ENCODE measurements at regions not wholly inside any gene's neighbourhood (a gene's known extent, or its start where the extent isn't known, plus 50 kb on each side); places are given as distances from the start of the nearest gene placed in this dataset.
"Not testable (repeated sequence)": the region's sequence is repeated elsewhere in the genome, so short reads cannot be mapped to it uniquely, and the experiment has no call there.

DNA sequence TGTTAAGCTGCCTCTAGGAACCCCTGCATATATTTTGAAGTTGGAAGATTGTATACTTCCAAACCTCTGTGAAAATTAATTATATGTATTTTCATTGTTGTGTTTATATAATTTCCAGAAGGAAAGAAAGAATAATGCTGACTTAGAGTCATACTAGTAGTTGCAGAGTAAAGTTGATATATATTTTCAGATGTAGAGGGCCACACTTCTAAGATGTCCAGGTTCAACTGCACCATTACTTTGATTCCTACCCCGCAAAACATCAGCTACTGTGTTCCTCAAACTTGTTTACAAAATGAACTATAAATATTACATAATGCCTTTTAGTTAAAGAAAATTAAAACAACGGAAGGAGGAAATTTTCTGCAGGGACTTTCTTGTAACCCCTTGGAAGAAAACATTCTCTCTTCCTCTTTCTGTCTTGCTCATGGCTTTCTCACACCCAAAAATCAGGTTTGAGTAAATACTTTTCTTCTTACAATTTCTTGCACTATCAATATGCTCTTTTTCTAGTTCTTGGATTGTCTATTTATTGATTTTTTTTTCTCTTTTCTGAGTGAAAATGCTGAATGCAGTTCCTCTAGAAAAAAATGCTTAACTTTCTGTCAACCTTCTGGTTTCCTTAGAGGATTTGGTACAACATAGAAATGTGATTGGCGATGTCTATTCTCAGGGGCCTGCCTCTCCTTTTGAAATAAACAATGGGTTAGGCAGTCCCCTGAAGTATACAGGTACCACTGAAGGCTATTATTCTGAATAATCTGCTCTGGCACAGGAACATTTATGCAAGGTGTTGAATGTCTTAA, 867.8 kb downstream of the TTLL7 start:
- no peak for DNase-seq (ENCODE audit: low spot score)

DNA sequence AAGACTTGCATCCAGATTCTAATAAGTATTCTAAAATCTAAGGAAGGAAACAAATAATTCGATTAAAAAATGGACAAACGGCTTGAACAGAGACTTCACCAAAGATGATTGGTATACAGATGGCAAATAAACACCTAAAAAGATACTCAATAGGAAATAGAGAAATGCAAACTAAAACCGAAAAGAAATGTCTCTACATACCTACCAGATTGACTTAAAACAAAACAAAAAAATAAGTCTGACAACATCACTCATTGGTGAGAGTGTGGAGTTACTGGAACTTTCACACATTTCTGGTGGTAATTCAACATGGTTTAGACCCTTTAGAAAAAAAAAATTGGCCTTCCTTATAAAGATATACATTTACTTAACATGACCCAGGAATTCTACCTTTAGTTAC, 869.8 kb downstream of the TTLL7 start:
- no peak for DNase-seq (ENCODE audit: low spot score)

DNA sequence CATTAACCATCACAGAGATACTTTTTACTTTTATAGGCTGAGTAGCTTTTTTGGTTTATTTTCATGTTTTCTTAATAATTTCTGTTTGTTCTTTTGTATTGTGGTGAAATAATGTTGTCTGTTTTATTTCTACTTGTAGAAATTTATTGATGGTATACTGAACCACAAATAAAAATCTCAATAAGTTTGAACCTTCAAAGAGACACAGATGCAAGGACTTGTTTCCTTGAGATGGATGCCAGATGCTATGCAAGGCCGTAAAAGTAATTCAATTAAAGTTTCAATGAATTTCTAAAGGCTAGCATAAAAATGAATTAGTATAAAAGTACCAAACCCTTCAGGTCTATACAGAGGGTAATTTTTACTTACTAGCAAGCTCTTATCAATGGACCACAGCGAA, 873.5 kb downstream of the TTLL7 start:
- DNase-seq (ENCODE audit: low spot score): no peak

GRCh38 chr1:83123019-83123418, 875.9 kb downstream of the TTLL7 start:
- DNase-seq (ENCODE audit: low spot score): no peak

DNA sequence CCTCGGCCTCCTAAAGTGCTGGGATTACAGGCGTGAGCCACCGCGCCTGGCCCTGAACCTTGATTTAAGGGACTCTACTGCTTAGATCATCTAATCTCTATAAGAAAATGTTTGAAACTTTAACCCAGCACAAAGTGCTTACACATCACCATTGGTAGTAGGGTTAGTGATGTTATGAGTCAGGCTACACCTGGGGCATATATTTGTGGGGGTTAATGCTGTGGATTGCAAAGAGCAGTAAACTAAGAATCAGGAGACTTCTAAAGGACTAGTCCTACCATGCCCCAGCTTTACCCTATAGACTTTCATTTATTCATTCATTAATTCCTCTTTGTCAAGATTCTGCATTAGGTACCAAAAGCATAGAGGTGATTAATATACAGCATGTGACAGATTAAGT, 880.5 kb downstream of the TTLL7 start:
- DNase-seq (ENCODE audit: low spot score): no peak

- DNase-seq (ENCODE audit: low spot score): not testable (repeated sequence)
Observed at GRCh38 chr1:83117030-83117429, 881.9 kb downstream of the TTLL7 start.

DNA sequence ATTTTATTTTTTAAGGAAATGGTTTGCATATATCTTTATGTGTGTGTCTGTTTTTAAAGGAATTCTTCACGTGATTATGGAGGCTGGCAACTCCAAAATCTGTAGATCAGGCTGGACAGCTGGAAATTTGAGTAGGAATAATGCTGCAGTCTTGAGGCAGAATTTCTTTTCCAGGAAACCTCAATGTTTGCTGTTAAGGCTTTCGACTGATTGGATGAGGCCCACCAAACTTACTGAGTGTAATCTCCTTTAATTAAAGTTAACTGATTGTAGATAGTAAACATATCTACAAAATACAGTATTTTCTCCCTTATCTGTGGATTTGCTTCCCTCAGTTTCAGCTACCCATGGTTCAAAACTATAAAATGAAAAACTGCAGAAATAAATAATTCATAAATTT, 883.1 kb downstream of the TTLL7 start:
- DNase-seq (ENCODE audit: low spot score): no peak

DNA sequence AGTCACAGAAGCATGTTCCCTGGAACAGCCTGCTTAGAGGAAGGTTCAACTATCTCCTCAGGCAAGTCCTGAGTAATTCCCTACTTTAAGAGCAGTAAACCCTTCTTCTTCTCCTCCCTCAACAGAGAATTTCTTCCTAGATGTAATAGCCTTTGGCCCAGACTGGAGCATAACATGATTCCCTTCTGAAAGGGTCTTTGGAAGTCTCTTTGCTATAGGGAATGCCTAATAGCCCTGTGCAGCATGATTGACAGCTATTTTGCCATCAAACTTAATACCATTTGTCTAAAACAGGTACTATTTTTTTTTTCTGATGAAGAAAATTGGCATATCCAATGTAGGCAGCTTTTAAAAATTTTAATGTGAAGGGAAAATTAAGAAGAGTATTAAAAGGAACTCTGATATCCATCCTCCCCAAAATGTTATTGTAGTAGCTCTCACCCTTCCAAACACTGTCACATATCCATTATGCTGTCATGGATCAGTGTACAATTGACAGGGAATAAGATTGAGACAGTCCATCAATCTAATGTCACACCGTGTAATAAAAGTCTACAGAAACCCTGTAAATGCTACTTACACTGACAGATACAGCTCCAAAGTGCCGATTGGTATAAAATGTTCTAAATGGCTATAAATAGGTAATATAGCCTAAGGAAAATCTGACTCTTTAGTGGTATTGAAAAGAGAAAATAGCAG, 884.6 kb downstream of the TTLL7 start:
- no peak for DNase-seq (ENCODE audit: low spot score)

DNA sequence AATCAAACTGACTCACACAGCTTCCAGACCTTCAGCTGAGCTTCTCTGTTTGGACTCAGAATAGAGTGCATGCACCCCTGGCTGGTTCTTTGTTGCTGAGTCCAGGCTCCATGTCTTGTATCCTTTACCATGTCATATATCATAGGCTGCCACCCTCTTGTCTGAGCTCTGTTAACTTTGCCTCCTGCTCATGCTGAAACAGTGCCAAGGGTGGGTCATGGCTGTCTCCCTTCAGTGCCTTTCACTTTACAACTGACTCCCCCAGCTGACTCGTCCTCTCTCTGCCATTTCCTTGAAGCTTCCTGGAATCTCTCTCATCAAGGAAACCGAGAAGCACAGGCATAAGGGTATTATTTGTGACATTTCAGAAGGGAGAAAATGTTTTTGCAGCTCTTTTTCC, 885.3 kb downstream of the TTLL7 start:
- no peak for DNase-seq (ENCODE audit: low spot score)

- no peak for DNase-seq (ENCODE audit: low spot score)
Observed at GRCh38 chr1:83112248-83112885, 886.6 kb downstream of the TTLL7 start.

DNA sequence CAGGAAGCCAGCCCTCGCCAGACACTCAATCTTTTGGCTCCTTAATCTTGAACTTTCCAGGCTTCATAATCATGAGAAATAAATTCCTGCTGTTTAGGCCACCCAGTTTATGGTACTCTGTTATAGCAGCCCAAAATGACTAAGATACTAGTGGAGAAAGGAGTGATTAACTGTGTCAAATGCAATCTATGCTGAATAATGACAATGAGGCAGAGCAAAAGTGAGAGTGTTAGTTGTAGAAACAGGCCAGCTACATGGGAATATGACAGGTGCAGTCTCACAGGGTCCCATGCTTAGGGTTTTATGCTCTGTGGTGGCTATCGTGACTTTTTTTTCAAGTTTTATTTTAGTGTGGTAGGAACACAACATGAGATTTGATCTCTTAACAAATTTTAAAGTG, 888.8 kb downstream of the TTLL7 start:
- no peak for DNase-seq (ENCODE audit: low spot score)

GRCh38 chr1:83109692-83110091, 889.2 kb downstream of the TTLL7 start:
- no peak for DNase-seq (ENCODE audit: low spot score)

- no peak for DNase-seq (ENCODE audit: low spot score)
Observed at GRCh38 chr1:83104558-83104957, 894.4 kb downstream of the TTLL7 start.

- DNase-seq (ENCODE audit: low spot score): no peak
Observed at GRCh38 chr1:83103341-83103740, 895.6 kb downstream of the TTLL7 start.

DNA sequence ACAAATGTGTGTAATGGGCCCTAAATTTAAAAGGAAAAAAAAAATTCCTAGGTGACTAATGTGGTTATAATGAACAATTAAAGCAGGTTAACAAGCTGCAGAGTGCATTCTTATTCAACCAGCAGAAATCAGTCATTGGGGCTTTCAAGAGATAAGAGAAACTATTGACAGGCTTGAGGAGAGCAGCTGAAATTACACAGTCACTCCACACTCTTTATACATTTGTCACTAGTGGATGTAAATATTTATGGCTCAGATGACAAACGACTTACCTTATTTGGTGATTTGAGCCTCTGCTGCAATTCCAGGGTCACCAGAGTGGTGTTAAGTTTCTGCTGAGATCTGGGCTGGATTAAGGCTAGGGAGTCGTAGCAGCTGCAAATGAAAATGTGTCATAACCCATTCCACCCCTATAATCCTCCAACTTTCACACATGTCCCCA, 896.3 kb downstream of the TTLL7 start:
- no peak for DNase-seq (ENCODE audit: low spot score)

DNA sequence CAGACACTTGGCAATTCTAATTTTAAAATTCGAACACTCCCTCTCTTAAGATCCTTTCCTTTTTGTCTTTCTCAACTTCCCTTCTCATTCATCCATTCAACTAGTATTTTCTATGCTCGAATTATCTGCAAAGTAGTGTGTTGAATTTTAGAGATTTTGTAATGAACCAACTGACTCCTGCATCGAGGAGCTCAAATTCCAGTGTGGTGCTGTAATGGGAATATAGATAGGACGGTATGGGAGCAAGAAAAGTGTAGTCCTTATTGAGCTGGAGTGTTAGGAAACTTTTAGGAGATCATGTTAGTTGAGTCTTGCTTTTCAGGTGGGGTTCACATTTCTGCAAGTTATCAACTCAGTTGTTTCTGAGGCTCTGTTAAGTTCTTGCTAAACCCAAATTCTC, 897.5 kb downstream of the TTLL7 start:
- no peak for DNase-seq (ENCODE audit: low spot score)

DNA sequence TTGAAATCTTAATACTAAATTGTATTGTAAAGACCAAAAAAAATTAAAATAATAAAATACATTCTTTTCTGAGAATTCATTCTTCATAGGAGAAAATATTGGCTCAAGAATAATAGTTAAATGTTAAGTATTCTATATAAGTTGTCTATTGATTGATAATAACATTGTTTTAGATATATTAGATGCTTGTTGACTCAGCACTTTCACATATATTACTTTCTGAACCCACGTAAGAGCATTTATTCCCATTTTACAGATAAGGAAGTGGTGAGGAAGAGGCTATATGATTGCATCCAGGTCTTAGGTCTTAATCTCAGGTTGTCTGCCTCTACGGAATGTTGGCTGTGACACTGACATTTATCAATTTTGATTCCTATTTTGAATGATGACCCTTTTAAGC, 898.8 kb downstream of the TTLL7 start:
- DNase-seq (ENCODE audit: low spot score): no peak

GRCh38 chr1:83098791-83099190, 900.1 kb downstream of the TTLL7 start:
- DNase-seq (ENCODE audit: low spot score): no peak

DNA sequence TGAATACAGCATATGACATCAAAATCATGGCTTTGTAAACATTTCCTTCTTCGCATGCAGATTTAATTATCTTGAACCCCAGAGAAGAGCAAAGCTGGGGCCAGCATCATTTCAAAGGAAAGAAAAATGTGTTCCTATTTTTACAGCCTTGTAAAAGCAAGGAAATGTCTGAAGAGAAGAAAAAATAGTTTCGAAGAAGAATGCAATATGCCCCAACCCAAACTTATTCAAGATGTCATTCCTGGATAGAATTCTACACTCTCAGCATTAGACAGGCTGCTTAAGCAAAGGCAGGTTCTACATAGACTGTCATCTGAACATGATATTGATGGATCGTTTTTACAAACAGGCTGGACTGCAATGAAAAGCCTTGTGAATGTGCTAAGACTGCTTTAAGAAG, 900.8 kb downstream of the TTLL7 start:
- DNase-seq (ENCODE audit: low spot score): no peak

DNA sequence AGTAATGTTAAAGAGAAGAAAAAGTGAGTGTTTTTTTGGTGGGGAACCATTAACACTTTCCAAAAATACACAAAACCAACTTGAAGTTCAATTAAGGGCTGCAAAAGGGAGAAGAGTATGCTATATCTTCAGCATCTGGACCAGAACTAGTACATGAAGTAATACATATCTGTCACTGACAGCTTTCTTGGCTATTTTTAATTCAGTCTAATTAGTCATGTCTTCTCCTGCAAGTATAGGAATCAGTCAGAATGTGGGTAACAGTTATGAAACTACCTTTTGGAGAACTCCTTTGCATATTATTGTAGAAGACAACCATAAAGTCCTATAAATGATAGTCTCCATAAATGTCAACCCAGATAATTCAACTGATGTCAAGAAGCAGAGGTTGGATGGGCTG, 901.2 kb downstream of the TTLL7 start:
- no peak for DNase-seq (ENCODE audit: low spot score)

DNA sequence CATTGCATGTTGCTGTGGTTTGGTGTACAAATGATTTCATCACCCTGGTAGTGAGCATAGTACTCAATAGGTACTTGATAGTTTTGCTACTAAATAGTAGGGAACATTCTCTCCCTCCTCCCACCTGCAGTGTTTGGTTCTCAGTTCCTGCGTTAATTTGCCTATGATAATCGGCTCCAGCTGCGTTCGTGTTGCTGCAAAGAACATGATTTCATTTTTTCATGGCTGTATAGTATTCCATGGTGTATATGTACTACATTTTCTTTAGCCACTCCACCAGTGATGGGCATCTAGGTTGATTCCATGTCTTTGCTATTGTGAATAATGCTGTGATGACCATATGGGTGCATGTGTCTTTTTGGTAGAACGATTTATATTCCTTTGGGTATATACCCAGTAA, 903.4 kb downstream of the TTLL7 start:
- DNase-seq (ENCODE audit: low spot score): no peak

DNA sequence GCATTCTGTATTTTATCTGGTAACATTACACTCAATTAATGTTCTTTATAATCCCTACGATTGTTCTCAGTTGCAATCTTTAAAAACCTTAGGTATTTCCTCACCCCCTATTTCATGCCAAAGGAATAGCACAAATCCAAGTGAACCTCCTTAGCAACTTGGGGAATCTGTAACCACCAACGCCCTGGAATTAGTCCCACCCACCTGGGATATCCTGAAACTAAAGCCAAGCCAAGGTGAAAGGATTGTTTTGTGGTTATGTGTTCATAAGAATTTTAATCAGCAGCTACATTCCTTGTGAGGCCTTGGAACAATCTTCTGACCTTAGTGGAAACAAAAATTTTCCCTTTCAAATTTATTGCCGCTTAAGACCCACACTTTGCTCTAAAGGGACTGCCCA, 908.7 kb downstream of the TTLL7 start:
- DNase-seq (ENCODE audit: low spot score): no peak

DNA sequence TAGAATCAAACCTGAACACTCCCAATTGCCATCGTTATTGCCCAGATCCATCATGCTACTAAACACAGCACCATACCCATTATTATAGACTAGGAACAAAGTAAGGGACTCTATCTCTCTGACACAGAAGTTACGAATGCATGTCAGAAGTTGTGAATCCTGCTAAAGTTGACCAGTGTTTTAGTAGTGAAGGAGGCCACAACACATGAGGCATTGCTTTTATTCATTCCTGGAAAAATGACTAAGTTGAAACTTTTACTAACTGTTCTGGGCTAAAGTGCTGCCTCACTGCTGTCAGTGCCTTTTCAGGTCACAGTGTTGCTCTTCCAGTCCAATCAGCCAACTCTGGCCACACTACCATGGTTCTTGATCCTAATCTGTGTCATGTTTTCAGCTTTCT, 911.1 kb downstream of the TTLL7 start:
- DNase-seq (ENCODE audit: low spot score): no peak

Measured in kidney capillary endothelial cell (primary cell).